ENCODE measurements at regions not wholly inside any gene's neighbourhood (a gene's known extent, or its start where the extent isn't known, plus 50 kb on each side); places are given as distances from the start of the nearest gene placed in this dataset.

DNA sequence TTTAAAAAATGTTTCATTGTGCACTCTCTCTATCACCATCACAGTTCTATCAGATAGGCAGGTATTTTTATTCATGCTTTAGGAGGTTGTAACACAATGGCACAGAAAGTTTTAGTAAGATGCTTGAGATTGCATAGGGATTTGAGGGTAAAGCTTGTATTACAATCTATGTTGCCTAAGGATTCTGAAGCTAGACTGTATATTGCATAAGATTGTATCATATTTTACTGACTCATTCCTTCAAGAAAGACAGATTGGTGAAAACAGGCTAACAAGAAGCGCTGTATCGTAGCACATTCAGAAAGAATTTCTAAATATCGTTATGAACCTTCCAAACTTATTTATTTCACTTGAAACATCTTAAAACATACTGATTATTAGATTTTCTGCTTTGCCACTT, 577.7 kb downstream of the EBF1 start:
- Mint-ChIP-seq H3K27me3 (no peaks in the 10 kb centered on the region), H3K27ac (no peak overlapping the region), H3K9me3 (no peaks in the 10 kb centered on the region), H3K36me3 (ENCODE audit: low read depth) (no peaks in the 10 kb centered on the region), H3K4me1 (ENCODE audit: low read depth) (peaks cover 5% of the 10 kb centered on the region), H3K4me3 (no peak overlapping the region)
- no peaks in the 10 kb centered on the region for H3K9me3 ChIP-seq (ENCODE audit: control insufficient read depth in 1 of 2, insufficient read depth in 1 of 2, low read length in 2 of 2)
- intact Hi-C loops (cut with DNase I, micrococcal nuclease), result no loop called here
- no peaks in the 10 kb centered on the region for H3K27me3 ChIP-seq (ENCODE audit: control insufficient read depth in 1 of 2, insufficient read depth in 2 of 2, low read length in 2 of 2)
- CTCF ChIA-PET, result interaction anchor here (2.1 kb wide), 1 partner anchor 9 kb away, joined by 7 read pairs; no protein-coding TSS in a partner anchor
- H3K27ac ChIP-seq (ENCODE audit: low read depth in 1 of 2, low read length in 2 of 2), result no peak overlapping the region
- H3K4me3 ChIP-seq (ENCODE audit: low read length), result no peak overlapping the region
- DNase-seq (no peak), ATAC-seq (ENCODE audit: poor library complexity) (no peak)
- POLR2A ChIA-PET, result no interaction called here
- H3K36me3 ChIP-seq (ENCODE audit: insufficient read depth, low read length), result no peaks in the 10 kb centered on the region
- no peaks in the 10 kb centered on the region for H3K4me1 ChIP-seq (ENCODE audit: insufficient read depth, low read length)
- TF ChIP-seq, protein P1, sequence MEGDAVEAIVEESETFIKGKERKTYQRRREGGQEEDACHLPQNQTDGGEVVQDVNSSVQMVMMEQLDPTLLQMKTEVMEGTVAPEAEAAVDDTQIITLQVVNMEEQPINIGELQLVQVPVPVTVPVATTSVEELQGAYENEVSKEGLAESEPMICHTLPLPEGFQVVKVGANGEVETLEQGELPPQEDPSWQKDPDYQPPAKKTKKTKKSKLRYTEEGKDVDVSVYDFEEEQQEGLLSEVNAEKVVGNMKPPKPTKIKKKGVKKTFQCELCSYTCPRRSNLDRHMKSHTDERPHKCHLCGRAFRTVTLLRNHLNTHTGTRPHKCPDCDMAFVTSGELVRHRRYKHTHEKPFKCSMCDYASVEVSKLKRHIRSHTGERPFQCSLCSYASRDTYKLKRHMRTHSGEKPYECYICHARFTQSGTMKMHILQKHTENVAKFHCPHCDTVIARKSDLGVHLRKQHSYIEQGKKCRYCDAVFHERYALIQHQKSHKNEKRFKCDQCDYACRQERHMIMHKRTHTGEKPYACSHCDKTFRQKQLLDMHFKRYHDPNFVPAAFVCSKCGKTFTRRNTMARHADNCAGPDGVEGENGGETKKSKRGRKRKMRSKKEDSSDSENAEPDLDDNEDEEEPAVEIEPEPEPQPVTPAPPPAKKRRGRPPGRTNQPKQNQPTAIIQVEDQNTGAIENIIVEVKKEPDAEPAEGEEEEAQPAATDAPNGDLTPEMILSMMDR (IDR thresholded peaks at IDR 0.05), result no peak

DNA sequence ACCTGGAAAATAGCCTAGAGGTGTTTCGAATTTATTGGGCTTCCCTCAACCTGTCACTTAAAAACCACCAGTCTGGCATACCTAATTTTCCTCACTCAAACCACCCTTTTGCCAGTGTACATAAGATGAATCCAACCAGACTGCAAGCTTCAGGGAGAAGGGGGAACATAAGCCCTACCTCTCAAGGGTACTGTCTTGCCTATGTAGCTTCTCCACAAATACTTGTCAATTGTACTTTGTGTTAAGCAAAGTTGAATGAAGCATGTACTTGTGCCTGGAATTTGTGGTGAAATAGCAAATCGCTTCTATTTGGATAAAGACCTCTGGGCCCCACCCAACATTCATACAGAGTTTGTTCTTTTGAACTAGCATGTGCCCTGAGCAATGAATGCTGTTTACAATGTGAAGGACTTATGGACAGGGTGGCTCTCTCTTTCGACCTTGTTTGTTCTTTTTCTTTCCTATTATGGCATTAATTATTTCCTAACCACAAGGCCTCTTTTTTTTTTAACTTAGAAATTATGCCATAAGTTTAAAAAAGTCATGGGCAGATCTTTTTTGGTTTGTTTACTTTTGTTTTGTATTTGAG, 580.2 kb downstream of the EBF1 start:
- intact Hi-C loops (cut with DNase I, micrococcal nuclease), result no loop called here
- ChIA-PET POLR2A (no interaction called here), CTCF (no interaction called here)
- H3K9me3 Mint-ChIP-seq, result no peaks in the 10 kb centered on the region
- no peak overlapping the region for H3K27ac ChIP-seq (ENCODE audit: low read depth in 1 of 2, low read length in 2 of 2)
- TF ChIP-seq, protein P1 (IDR thresholded peaks at IDR 0.05), result no peak
- H3K27me3 ChIP-seq (ENCODE audit: control insufficient read depth in 1 of 2, insufficient read depth in 2 of 2, low read length in 2 of 2), result no peaks in the 10 kb centered on the region
- ATAC-seq (ENCODE audit: poor library complexity) (no peak), DNase-seq (no peak)
- no peaks in the 10 kb centered on the region for H3K36me3 Mint-ChIP-seq (ENCODE audit: low read depth)
- H3K4me1 ChIP-seq (ENCODE audit: insufficient read depth, low read length), result no peaks in the 10 kb centered on the region
- H3K4me1 Mint-ChIP-seq (ENCODE audit: low read depth), result peaks cover 16% of the 10 kb centered on the region
- H3K9me3 ChIP-seq (ENCODE audit: control insufficient read depth in 1 of 2, insufficient read depth in 1 of 2, low read length in 2 of 2), result no peaks in the 10 kb centered on the region
- H3K4me3 ChIP-seq (ENCODE audit: low read length), result no peak overlapping the region
- no peak overlapping the region for H3K27ac Mint-ChIP-seq
- H3K27me3 Mint-ChIP-seq, result no peaks in the 10 kb centered on the region
- H3K4me3 Mint-ChIP-seq, result no peak overlapping the region
- no peaks in the 10 kb centered on the region for H3K36me3 ChIP-seq (ENCODE audit: insufficient read depth, low read length)

GRCh38 chr5:158516521-158516920, 583.2 kb downstream of the EBF1 start:
- no peak for DNase-seq
- ATAC-seq (ENCODE audit: poor library complexity), result no peak
- intact Hi-C loops (cut with DNase I, micrococcal nuclease), result no loop called here

More at GRCh38 chr5:158516521-158516920, 583.2 kb downstream of the EBF1 start:
- Mint-ChIP-seq H3K4me1 (ENCODE audit: low read depth) (peaks cover 45% of the 10 kb centered on the region), H3K4me3 (no peak overlapping the region), H3K9me3 (no peaks in the 10 kb centered on the region), H3K27ac (no peak overlapping the region), H3K27me3 (no peaks in the 10 kb centered on the region), H3K36me3 (ENCODE audit: low read depth) (no peaks in the 10 kb centered on the region)
- H3K4me3 ChIP-seq (ENCODE audit: low read length), result no peak overlapping the region
- H3K4me1 ChIP-seq (ENCODE audit: insufficient read depth, low read length), result no peaks in the 10 kb centered on the region
- ChIA-PET POLR2A (no interaction called here), CTCF (no interaction called here)
- no peaks in the 10 kb centered on the region for H3K36me3 ChIP-seq (ENCODE audit: insufficient read depth, low read length)
- TF ChIP-seq, protein P1 (IDR thresholded peaks at IDR 0.05), result no peak
- H3K9me3 ChIP-seq (ENCODE audit: control insufficient read depth in 1 of 2, insufficient read depth in 1 of 2, low read length in 2 of 2), result no peaks in the 10 kb centered on the region
- no peak overlapping the region for H3K27ac ChIP-seq (ENCODE audit: low read depth in 1 of 2, low read length in 2 of 2)
- no peaks in the 10 kb centered on the region for H3K27me3 ChIP-seq (ENCODE audit: control insufficient read depth in 1 of 2, insufficient read depth in 2 of 2, low read length in 2 of 2)

Data from CD4-positive, alpha-beta T cell (primary cell).